Ramos (cell line): ENCODE measurements at regions not wholly inside any gene's neighbourhood (a gene's known extent, or its start where the extent isn't known, plus 50 kb on each side); places are given as distances from the start of the nearest gene placed in this dataset.

Experiments used
- in situ Hi-C: fragments of 300-500 bp; cut with MboI; formaldehyde crosslinking; loops from one replicate; pipeline ENCODE4 v1.14.3; 2022; ENCODE audit warnings: low sequenced_read_pairs; ENCODE audit not compliant: unreplicated experiment

DNA sequence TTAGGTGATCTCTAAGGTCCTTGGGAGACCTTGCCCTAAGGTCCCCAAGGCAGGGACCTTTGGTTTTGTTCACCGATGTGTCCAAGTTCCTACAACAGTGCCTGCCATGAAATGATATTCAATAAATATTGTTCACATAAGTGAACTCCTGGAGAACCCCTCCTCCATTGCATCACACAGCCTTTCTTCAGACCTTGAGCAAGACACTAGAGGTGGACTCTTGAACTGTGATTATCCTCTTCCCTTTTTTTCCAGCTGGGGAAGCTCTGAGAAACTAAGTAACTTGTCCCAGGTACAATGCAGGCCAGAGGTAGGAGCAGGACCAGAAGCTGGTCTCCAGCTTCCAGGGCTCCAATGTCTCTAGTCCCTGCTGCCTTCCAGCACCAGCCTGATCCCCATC, 76.6 kb upstream of the LMO1 start:
- in situ Hi-C loops = loop anchor here (25.0 kb wide), 1 partner anchor 472 kb away; a partner anchor contains a TSS

GRCh38 chr11:8339592-8340022, 75.9 kb upstream of the LMO1 start:
- in situ Hi-C loops = loop anchor here (10.0 to 25.0 kb wide), 2 partner anchors 225 to 473 kb away; a partner anchor contains a TSS

- in situ Hi-C loops = loop anchor here (10.0 to 25.0 kb wide), 2 partner anchors 227 to 474 kb away; a partner anchor contains a TSS
Observed at GRCh38 chr11:8338138-8338537, 74.5 kb upstream of the LMO1 start.

- in situ Hi-C loops = loop anchor here (10.0 to 25.0 kb wide), 2 partner anchors 228 to 475 kb away; a partner anchor contains a TSS
Observed at GRCh38 chr11:8337130-8337795, 73.6 kb upstream of the LMO1 start.

DNA sequence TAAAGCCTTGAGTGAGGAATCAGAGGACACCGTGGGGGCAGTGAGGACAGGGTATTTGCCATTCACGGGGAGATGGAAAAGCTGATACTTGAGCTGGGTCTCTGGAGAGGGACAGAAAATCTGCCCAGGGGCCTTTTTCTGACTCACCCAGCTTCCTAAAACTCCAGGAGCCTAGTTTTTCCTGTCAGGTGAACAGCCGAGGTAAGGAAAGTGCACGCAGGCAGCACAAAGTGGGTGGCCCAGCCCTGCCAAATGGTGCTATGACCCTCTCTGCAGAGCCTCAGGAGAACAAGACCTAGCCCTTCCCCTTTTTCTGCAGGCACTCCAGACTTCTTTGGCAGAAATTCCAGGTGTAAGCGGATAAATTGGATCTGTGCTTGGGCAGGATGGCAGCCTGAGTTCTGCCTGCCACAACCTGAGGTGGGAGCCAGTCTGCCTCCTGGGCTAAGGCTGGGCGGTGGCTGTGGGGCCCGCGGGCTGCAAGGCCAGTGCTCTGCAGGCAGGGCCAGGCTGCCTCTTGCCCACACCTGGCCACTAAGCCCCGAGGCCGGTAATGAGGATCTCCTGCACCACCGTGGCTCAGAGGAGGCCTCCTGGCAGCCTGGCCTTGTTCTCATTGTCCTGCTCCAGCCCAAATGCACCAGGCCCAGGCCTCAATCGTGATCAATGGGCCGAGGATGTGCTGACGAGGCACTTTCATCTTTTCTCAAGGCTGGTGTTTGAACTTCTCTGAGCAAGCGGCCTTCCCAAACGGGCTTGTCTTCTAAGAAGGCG, 72.9 kb upstream of the LMO1 start:
- in situ Hi-C loops = loop anchor here (10.0 to 25.0 kb wide), 2 partner anchors 228 to 476 kb away; a partner anchor contains a TSS

DNA sequence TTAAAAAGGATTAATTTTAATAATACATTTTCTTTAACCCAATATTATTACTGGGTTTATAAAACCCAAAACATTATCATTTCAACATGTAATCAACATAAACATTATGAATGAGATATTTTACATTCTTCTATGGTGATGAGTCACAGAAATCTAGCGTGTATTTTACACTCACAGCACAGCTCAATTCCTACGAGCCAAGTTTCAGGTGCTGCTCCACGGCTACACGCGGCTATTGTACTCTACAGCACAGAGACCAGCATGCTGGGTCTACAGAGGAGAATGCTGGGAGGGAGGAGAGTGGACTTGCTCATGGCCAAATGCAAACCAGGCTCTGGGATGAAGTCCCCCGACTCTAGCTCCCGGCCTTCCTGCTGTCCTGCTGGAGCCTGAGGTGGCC, 72.0 kb upstream of the LMO1 start:
- in situ Hi-C loops = loop anchor here (10.0 to 25.0 kb wide), 2 partner anchors 229 to 477 kb away; a partner anchor contains a TSS

DNA sequence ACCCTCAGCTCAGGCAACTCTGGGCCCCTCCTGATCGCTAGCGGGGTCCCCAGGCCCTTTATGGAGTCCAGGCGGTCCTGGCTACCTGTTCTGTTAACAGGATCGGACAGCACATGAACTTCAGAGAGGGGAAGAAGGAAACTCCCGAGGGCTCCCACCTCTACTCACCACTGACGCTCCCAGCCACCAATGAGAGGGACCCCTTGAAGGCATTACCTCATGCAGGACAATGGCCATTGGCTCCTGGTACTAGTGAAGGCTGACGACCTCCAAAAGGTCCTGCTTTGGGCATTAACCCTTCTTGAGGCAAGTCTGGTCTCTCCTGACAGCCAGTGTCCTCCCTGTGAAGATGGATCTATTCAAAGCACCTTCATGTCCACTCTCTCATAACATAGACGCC, 71.5 kb upstream of the LMO1 start:
- in situ Hi-C loops = loop anchor here (10.0 to 25.0 kb wide), 2 partner anchors 230 to 477 kb away; a partner anchor contains a TSS

GRCh38 chr11:8333811-8334401, 70.2 kb upstream of the LMO1 start:
- in situ Hi-C loops = loop anchor here (10.0 to 25.0 kb wide), 2 partner anchors 231 to 478 kb away; a partner anchor contains a TSS

GRCh38 chr11:8333376-8333775, 69.7 kb upstream of the LMO1 start:
- in situ Hi-C loops = loop anchor here (10.0 to 25.0 kb wide), 2 partner anchors 231 to 479 kb away; a partner anchor contains a TSS

DNA sequence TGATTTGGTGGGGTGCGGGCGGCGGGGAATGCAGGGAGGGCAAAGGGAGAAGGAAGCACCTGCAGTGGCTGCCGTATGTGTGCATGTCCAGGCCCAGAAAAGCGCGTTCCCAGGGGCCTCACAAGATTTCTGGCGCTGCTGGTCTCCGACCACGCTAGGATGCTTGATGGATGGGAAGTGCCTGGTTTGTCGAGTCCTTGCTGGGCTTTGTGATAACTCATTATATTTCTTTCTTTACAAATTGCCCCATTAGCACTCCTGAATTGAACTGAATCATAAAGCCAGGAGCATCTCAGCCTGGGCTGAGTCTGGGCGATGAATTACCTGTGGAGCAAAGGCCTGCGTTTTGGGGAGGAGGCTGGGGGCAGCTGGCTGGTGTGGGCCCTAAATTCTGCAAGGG, 69.2 kb upstream of the LMO1 start:
- in situ Hi-C loops = loop anchor here (10.0 to 25.0 kb wide), 2 partner anchors 232 to 479 kb away; a partner anchor contains a TSS

DNA sequence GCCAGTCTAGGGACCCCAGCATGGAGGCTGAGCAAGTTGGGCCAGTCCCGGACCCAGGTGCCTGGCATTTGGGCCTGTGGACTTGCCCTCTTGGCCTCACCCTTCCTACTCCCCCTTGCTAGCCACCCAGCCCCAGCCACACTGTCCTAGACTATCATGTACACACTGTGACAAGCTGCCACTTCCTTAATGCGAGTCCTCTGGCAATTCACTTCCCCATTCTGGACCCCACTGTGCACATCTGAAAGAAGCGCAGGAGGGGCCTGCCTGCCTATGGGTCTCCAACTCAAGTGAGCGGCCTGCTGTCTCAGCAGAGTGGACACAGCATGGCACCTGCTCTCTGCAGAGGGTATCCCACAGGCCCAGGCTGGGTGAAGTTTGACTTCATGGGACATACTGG, 68.5 kb upstream of the LMO1 start:
- in situ Hi-C loops = loop anchor here (10.0 to 25.0 kb wide), 2 partner anchors 233 to 480 kb away; a partner anchor contains a TSS

GRCh38 chr11:8331767-8332166, 68.1 kb upstream of the LMO1 start:
- in situ Hi-C loops = loop anchor here (10.0 to 25.0 kb wide), 2 partner anchors 233 to 481 kb away; a partner anchor contains a TSS

DNA sequence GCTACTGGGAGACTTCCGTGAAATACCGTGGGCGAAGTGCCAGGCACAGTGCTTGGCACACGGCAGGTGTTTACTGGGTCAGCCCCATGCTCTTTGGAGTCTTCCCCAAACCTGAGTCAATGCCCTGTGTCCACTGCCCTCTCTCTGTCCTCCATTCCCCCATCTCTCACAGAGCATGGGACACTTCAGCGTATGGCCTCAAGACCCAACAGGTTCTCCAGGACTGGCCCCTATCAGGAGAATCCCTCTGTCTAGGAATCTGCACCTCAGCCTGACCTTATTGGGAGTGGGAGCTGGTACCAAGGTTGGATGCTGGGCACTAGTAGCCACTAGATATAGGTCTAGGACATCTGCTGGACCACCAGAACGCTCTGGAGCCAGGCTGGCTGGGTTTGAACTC, 67.2 kb upstream of the LMO1 start:
- in situ Hi-C loops = loop anchor here (10.0 to 25.0 kb wide), 2 partner anchors 234 to 481 kb away; a partner anchor contains a TSS

GRCh38 chr11:8330404-8330803, 66.7 kb upstream of the LMO1 start:
- in situ Hi-C loops = loop anchor here (10.0 to 25.0 kb wide), 2 partner anchors 234 to 482 kb away; a partner anchor contains a TSS

DNA sequence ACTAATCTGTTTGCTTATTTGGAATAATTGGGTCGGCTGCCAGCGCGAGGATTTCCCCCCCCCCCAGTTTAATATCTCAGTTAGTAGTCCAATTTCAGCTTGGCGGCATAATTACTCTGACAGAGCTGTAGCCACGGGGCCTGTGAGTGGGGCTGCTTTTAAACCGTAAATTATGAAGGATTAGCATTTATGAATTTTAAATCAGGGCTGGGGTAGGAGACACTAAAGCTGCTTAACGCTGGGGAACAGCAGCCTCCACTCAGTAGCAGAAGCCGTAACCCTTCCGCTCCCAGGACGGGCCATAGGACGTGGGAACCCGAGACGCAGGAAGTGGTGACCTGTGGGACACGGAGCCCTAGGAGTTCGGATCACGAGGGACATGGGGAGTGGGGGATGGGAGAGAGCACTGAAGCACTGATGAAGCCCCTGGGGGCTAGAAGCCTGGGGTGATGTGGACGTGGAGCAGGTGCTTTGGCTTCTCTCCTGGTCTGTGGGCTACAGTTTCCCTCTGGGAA, 66.2 kb upstream of the LMO1 start:
- in situ Hi-C loops = loop anchor here (10.0 to 25.0 kb wide), 2 partner anchors 235 to 482 kb away; a partner anchor contains a TSS

- in situ Hi-C loops = loop anchor here (25.0 kb wide), 1 partner anchor 483 kb away; a partner anchor contains a TSS
Observed at GRCh38 chr11:8329336-8329735, 65.7 kb upstream of the LMO1 start.

DNA sequence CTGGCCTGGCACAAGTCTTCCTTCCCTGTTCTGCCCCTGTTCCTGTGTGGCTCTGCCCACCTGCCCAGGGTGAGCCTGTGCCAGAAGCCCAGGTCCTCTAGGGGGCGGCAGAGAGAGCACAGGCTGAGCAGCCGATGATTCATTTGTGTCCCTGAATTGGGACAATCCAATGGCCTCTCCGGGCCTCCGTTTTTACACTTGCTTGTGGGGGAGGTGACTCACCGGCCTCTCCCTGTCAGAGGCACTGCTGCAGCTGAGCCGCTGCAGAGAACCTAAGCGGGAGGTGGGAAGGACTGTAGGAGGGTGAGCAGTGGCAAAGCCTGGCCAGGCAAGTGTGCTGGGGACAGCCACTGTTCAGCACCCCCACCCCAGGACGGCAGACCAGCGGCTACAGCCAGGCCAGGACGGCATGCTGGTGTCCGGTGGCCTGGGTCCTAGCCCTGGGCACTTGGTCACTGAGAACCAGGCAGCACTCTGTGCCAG, 65.2 kb upstream of the LMO1 start:
- in situ Hi-C loops = loop anchor here (25.0 kb wide), 1 partner anchor 483 kb away; a partner anchor contains a TSS

DNA sequence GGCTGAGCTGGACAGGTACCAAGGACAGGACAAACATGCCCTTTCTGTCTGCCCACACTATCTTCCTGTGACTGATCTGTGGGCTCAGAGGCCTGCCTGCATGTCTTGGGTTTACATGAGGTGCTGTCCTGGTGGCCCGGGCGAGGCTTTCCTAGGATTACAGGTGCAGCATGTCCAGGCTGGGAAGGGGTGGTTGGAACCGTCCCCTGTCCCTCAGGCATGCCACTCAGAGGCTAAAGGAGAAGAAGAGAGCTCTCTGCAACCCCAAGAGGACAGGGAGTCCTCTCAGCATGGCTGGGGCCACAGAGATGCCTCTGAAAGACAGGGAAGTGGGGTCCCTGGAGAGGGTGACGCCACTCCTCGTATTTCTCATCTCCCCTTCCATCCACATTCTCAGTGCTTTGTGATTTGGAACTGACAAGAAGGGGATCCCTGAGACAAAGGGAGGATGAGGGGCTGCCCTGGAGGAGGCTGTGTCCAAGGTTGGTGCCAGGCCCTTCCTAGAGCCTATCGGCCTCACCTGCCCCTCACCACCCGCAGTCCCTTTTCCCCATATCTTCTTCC, 64.6 kb upstream of the LMO1 start:
- in situ Hi-C loops = loop anchor here (25.0 kb wide), 1 partner anchor 484 kb away; a partner anchor contains a TSS

DNA sequence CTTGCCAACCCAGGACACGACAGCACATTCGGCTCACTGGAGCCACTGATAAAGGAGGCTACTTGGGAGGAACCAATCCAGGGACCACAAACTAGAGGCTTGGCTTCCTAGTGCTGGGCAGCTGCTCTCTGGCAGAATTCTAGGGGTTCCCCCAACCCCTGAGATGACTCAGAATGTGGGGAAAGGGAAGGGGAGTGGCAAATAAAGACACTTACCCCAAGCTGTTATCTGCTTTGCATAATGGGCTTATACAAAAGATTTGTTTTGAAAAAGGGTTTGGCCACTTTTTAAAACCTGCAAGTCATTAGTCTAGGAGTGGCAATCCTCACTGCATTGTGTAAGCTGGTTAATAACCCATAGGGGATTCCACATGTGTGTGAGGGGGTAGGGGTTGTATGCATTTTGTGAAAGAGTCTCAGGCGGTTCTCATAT, 64.1 kb upstream of the LMO1 start:
- in situ Hi-C loops = loop anchor here (25.0 kb wide), 1 partner anchor 485 kb away; a partner anchor contains a TSS
